ENCODE measurements at regions not wholly inside any gene's neighbourhood (a gene's known extent, or its start where the extent isn't known, plus 50 kb on each side); places are given as distances from the start of the nearest gene placed in this dataset.

GRCh38 chr9:107546859-107547258 is 57.3 kb upstream of the KLF4 start:
- H3K27me3 ChIP-seq (ENCODE audit: insufficient read depth, low read length) = no peaks in the 10 kb centered on the region
- Mint-ChIP-seq H3K36me3 (ENCODE audit: insufficient read depth in 1 of 3, low read depth in 3 of 3) (peaks cover 0 to 7% (median 0%) of the 10 kb centered on the region in 3 experiments; a peak in 3 of 7 replicates), H3K27ac (no peak overlapping the region), H3K4me3 (no peak overlapping the region), H3K9me3 (peaks cover 2 to 7% of the 10 kb centered on the region in 2 experiments; a peak in 2 of 5 replicates), H3K27me3 (ENCODE audit: low read depth) (no peaks in the 10 kb centered on the region; the same call in 1 of the 2 replicates), H3K4me1 (peaks cover 23 to 38% of the 10 kb centered on the region in 2 experiments)
- H3K9me3 ChIP-seq (ENCODE audit: control insufficient read depth, low read depth, low read length) = no peaks in the 10 kb centered on the region
- no peaks in the 10 kb centered on the region for H3K79me2 ChIP-seq (ENCODE audit: insufficient read depth, low read length)
- H3K14ac ChIP-seq (ENCODE audit: insufficient read depth, low read length) = no peak overlapping the region
- H3K23ac ChIP-seq (ENCODE audit: insufficient read length, low read depth, low read length) = no peak overlapping the region
- H3K4me1 ChIP-seq (ENCODE audit: insufficient read depth, low read length) = no peaks in the 10 kb centered on the region; the same call in 1 of the 2 replicates
- H3T11ph ChIP-seq (ENCODE audit: low read length) = no peak overlapping the region
- H2AK5ac ChIP-seq (ENCODE audit: insufficient read length, low read length) = no peak overlapping the region
- no peaks in the 10 kb centered on the region for H4K20me1 ChIP-seq (ENCODE audit: control insufficient read depth, insufficient read depth, insufficient read length)
- no peak overlapping the region for H4K8ac ChIP-seq (replicated peaks; ENCODE audit: insufficient read length, low read depth, low read length)
- DNase-seq = no peak
- no peaks in the 10 kb centered on the region for H3K79me1 ChIP-seq (ENCODE audit: insufficient read depth, low read depth, low read length, poor library complexity, severe bottlenecking)
- H2BK120ac ChIP-seq (ENCODE audit: low read depth, low read length, poor library complexity, severe bottlenecking) = no peak overlapping the region
- no peak overlapping the region for H3K4me2 ChIP-seq (ENCODE audit: insufficient read depth, insufficient read length, low read length)
- no peaks in the 10 kb centered on the region for H3K23me2 ChIP-seq (ENCODE audit: insufficient read length, low read depth, low read length, poor library complexity, severe bottlenecking)
- H2BK15ac ChIP-seq (ENCODE audit: low read depth, low read length) = no peak overlapping the region
- H3K18ac ChIP-seq (ENCODE audit: insufficient read length, low read depth, low read length) = no peak overlapping the region
- H2BK20ac ChIP-seq (ENCODE audit: low read depth, low read length, poor library complexity, severe bottlenecking) = no peak overlapping the region
- no peak for TF ChIP-seq CTCF (conservative IDR thresholded peaks at IDR 0.05)
- H4K5ac ChIP-seq (ENCODE audit: insufficient read length, low read depth, low read length) = no peak overlapping the region
- H2BK5ac ChIP-seq (ENCODE audit: insufficient read length, low read length) = no peak overlapping the region
- no peak overlapping the region for H3K9ac ChIP-seq (ENCODE audit: extremely low read depth, insufficient read length, low read length)
- H2BK12ac ChIP-seq (ENCODE audit: insufficient read length, low read depth, low read length) = no peak overlapping the region
- H3K27ac ChIP-seq (ENCODE audit: insufficient read length, low read depth, low read length) = no peak overlapping the region
- H3K4ac ChIP-seq (ENCODE audit: low read depth, low read length) = no peak overlapping the region
- H2AFZ ChIP-seq (ENCODE audit: low read length) = no peak overlapping the region
- H3K56ac ChIP-seq (ENCODE audit: insufficient read length, low read depth, low read length) = no peak overlapping the region
- H4K91ac ChIP-seq (ENCODE audit: insufficient read length, low read depth, low read length) = no peak overlapping the region
